ENCODE measurements at regions not wholly inside any gene's neighbourhood (a gene's known extent, or its start where the extent isn't known, plus 50 kb on each side); places are given as distances from the start of the nearest gene placed in this dataset.
A peak's percentile ranks its signal among the peaks of the same experiment; 100 is the strongest.

- no peak for DNase-seq
These were observed 109.7 kb downstream of the TMTC3 start for GRCh38 chr12:88251798-88252197.

DNA sequence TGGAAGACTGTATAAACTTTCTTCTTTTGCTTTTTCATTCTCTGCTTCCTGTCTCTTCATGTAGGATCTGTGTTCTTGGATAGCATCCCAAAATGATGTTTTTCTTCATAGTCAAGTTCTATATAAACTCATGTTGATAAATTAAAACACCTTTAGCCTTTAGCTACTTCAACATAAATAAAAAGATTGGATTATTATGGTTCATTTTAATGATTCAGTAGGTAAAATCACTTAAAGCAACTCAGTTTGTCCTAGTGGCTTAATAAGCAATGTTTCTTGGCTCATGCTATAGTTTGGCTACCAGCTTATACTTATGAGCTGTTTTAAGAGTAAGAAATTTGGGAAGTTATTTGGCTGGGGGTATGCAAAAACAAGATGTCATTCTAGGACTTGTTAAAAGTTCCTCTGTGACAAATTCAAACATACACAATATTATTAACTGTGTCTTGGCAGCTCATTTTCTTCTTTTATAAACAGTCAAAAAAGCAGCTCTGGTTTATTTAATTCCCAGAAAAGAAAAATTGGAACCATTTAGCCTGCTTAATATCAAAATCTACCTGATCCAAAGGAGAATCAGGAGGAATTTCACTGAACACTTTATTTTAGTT, 111.4 kb downstream of the TMTC3 start:
- DNase-seq = no peak

- no peak for DNase-seq
These were observed 113.1 kb downstream of the TMTC3 start for GRCh38 chr12:88255224-88255623.

DNA sequence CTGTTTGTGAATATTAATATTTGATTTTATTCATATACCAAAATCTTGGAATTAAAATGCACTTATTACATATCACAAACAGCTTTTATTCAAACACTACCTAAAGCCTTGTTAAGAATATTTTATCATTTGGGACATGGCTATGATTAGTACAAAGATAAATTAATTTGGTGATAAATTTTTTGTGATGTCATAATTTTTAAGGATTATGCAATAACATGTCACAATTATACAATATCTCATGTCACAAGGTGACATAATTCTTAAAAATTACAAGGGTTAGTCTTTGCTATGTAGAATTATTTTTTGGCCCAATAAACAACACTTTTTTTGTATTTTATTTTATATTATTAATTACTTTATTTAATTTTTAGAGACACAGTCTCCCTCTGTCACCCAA, 113.7 kb downstream of the TMTC3 start:
- DNase-seq = no peak

DNA sequence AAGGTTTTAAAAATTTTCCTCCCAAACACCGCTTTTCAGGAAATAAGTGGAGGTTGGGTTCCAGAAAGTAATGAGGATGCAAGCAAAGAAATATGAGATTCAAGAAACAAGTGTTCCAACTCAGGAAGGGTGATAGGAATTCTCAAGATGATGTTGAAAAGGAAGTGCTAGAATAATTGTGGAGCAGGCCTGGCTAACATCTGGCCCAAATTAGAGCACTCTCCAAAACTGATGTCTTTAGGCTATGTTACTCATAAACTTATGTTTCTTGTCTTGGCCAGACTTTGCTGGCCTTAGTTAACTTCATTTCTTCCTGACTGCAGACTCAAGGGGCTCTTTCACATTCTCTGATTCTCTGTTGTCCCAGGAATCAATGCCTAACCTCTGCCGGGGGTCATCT, 116.3 kb downstream of the TMTC3 start:
- no peak for DNase-seq

GRCh38 chr12:88266806-88267360, 124.8 kb downstream of the TMTC3 start:
- peak; percentile 71 for DNase-seq

GRCh38 chr12:88267630-88268029, 125.5 kb downstream of the TMTC3 start:
- DNase-seq = no peak

- DNase-seq = no peak
These were observed 130.3 kb downstream of the TMTC3 start for GRCh38 chr12:88272456-88272855.

DNA sequence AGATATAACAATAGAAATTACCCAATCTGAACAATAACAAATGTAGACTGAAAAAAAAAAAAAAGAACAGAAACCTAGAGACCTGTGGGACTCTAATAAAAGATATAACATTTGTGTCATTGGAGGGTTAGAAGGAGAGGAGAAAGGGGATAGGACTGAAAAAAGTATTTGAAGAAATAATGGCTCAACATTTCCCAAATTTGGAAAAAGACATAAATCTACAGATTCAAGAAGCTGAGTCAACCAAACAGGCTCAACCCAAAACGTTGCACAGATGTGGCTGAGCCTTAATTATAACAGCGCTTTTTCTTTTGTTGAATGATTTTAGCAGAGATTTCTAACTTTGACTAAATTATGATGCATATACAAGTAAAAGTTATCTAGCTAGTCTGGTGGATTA, 131.3 kb downstream of the TMTC3 start:
- no peak for DNase-seq

DNA sequence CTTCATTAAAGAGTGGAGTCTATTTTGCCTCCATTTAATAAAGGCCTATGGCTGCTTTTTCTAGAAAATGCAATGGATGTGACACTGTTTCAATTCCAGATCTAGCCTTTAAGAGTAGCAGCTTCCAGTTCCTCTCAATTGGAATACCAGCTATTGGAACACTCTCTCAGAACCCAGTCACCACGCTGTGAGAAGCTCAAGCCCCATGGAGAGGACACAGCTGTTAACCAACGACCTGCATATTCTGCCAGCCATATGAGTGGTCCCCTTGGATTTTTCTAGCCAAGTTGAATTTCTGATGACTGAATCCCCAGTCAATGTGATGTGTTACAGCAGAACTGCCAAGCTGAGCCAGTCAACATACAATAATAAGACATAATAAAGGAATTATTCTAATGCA, 131.8 kb downstream of the TMTC3 start:
- DNase-seq = no peak

GRCh38 chr12:88291498-88292131, 149.5 kb downstream of the TMTC3 start:
- DNase-seq = no peak

GRCh38 chr12:88298014-88298682, 156.0 kb downstream of the TMTC3 start:
- DNase-seq = no peak

- DNase-seq = no peak
These were observed 156.7 kb downstream of the TMTC3 start for GRCh38 chr12:88298761-88299242.

GRCh38 chr12:88299567-88300101, 157.5 kb downstream of the TMTC3 start:
- DNase-seq = no peak

GRCh38 chr12:88300931-88301330, 158.8 kb downstream of the TMTC3 start:
- no peak for DNase-seq

DNA sequence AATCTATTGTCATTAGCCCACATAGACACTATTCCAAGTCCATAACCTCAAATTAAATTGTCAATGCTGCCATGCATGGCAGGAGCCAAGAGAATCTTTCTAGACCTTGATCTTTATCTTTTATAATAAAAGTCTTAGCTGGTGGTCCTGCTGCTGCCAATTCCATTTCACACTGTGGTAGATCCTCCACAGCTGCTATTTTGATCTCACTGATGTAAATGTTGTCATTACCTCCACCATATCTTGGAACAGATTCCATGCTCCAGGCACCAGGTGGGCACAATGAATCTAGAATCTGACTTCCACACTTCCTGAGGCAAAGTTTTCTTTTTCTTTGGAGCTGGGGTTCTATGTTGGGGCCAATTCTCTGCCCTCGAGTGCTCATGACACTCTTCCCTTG, 161.2 kb downstream of the TMTC3 start:
- no peak for DNase-seq

DNA sequence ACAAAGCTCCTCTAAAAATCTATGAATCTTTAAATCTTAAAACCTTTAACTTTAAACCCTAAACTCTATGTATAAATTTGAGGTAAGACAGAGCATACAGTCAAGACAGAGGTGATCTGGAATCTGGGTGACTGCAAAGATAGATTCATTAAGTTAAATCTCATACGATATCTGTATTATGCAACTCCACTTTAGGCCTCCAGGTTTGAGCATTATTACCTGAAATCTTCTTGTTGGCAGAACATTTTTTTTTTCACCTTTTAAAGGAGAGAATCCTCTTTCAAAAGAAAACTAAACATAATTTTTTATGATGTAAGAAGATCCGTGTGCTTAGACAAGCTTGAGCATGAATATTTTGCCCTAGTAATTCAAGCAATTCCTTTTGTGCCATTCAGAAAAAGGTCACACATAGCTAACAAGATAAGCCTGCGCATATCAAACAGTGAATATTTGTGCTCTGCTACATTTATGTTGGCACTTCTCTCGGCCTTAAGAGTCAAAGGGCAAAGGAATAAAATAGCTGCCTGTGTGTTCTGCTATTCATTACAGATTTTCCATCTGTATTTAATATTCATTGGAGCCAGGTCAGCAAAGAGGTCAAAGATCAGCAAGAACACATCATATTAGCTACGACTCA, 163.3 kb downstream of the TMTC3 start:
- DNase-seq = no peak

GRCh38 chr12:88306471-88307069, 164.5 kb downstream of the TMTC3 start:
- DNase-seq = no peak

DNA sequence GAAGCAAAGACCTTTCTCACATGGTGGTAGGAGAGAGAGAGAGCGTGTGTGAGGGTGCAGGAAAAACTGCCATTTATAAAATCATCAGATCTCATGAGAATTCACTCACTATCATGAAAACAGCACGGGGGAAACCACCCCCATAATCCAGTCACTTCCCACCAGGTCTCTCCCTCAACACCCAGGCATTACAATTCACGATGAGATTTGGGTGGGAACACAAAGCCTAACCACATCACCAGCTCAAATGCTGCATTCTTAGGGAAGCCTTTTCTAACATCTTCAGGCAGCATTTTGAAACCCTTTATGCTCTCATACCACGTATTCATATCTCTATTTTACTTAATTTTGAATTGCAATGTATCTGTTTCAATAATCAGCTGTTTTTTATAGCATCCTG, 165.9 kb downstream of the TMTC3 start:
- no peak for DNase-seq

- DNase-seq = no peak
These were observed 166.7 kb downstream of the TMTC3 start for GRCh38 chr12:88308825-88309224.

DNA sequence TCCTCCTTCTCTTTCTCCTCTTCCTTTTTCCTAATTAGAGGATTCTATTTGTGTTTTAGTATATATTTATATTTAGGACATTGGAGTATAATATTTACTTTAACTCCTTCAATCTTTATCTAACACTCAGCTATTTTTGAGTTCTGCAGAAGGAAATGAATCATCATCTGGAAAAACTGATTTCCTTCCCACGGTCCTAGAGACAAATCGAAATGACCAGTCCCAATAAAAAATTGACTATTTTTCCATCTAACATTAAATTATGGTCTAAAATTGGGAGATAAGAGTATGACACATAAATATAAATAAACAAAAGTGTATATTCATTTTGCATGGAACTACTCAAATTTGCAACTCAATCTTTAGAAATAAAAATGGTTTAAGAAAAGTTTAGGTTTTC, 167.4 kb downstream of the TMTC3 start:
- no peak for DNase-seq

DNA sequence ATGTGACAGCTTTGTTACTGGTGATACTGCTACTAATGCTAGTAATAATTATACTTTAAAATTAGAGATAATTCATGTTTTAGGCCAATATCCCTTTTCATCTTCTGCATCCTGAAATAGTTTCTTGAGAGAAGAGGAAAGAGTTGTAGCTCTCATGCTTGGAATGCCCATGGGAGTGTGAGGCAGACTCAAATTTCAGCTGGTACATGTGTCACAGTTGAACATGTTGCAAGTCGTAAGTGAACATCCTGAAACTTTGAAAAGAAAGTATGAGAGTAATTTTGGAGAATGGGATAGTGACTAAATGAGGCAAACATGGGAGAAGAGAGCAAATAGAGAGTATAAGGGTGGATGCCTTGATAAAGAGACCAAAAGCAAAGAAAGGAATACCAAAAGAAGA, 168.0 kb downstream of the TMTC3 start:
- no peak for DNase-seq

GRCh38 chr12:88310666-88311065, 168.6 kb downstream of the TMTC3 start:
- no peak for DNase-seq

All from DMS79 (cell line).